ENCODE measurements at regions not wholly inside any gene's neighbourhood (a gene's known extent, or its start where the extent isn't known, plus 50 kb on each side); places are given as distances from the start of the nearest gene placed in this dataset.

- TF ChIP-seq POLR2A (IDR thresholded peaks at IDR 0.05) (no peak), CTCF (IDR thresholded peaks at IDR 0.05) (no peak)
Measured at GRCh38 chr22:47687776-47688175, 925.3 kb downstream of the TBC1D22A start.

Measured in esophagus squamous epithelium (tissue), 4 donors.